Motor neuron (in vitro differentiated cells): ENCODE measurements at regions not wholly inside any gene's neighbourhood (a gene's known extent, or its start where the extent isn't known, plus 50 kb on each side); places are given as distances from the start of the nearest gene placed in this dataset.

Source experiments
- ATAC-seq, 8 experiments: fragments of 200-7000 bp; cut with Tn5 transposase; replicated peaks in 6 of 8; 2 replicates each; pipeline ENCODE4 v1.8.0; 2021; ENCODE audit warnings: mild to moderate bottlenecking in 8 of 8, moderate library complexity in 8 of 8
- H3K27ac ChIP-seq, 2 donors: fragments of 250-450 bp; sonication (Bioruptor Pico); 2 replicates each; pipeline ENCODE4 v1.9.0; 2021; ENCODE audit warnings: antibody characterized with exemption in 2 of 2, mild to moderate bottlenecking in 2 of 2, moderate library complexity in 1 of 2
- H3K4me1 ChIP-seq, 2 donors: fragments of 250-450 bp; sonication (Bioruptor Pico); replicated peaks in 1 of 2; 2 replicates each; pipeline ENCODE4 v1.6.1; 2021; ENCODE audit warnings: antibody characterized with exemption in 2 of 2, mild to moderate bottlenecking in 2 of 2, moderate library complexity in 1 of 2
- H3K4me3 ChIP-seq, 5 donors: fragments of 250-450 bp; sonication (Bioruptor Pico); 2 replicates each; pipeline ENCODE4 v1.9.0; 2021; ENCODE audit warnings: antibody characterized with exemption in 5 of 5, mild to moderate bottlenecking in 5 of 5, moderate library complexity in 4 of 5
- WGBS, 10 experiments: fragments of 450-650 bp; shearing (Covaris generic); methylation state at CpG; one replicate each; pipeline ENCODE4 v1.0.0; 2022; 5-methylcytosine and 5-hydroxymethylcytosine counted together
- in situ Hi-C, 9 experiments: fragments of 400-800 bp; cut with MboI; loops; one replicate each; pipeline ENCODE4 v1.15.0; 2021; ENCODE audit warnings: low sequenced_read_pairs in 9 of 9, low pct_unique_long_range_greater_than_20kb in 2 of 9; ENCODE audit not compliant: unreplicated experiment in 9 of 9

GRCh38 chr6:141337191-141337590 is 795.5 kb upstream of the GJE1 start:
- H3K4me3 ChIP-seq, result no peak overlapping the region
- no peak overlapping the region for H3K27ac ChIP-seq
- ATAC-seq, result no peak
- H3K4me1 ChIP-seq, result no peaks in the 10 kb centered on the region
- 44 to 100% (median 89%) methylated on average over 1 to 2 of the region's 2 CpGs for WGBS, 10 experiments
- in situ Hi-C loops, result no loop called here

- in situ Hi-C loops, result no loop called here
- Histone ChIP-seq H3K27ac (no peak overlapping the region), H3K4me3 (no peak overlapping the region), H3K4me1 (no peaks in the 10 kb centered on the region)
- WGBS, 10 experiments, result 50 to 100% (median 91%) methylated on average over 1 to 4 of the region's 4 CpGs
- peak in 3 of 8 experiments; percentile 89 to 98 (median 90) for ATAC-seq
Observed at GRCh38 chr6:141335477-141336273, 797.0 kb upstream of the GJE1 start.

- no peaks in the 10 kb centered on the region for H3K4me1 ChIP-seq
- no peak overlapping the region for H3K27ac ChIP-seq
- in situ Hi-C loops, result no loop called here
- ATAC-seq, result peak in 1 of 8 experiments; percentile 27
- H3K4me3 ChIP-seq, result no peak overlapping the region
Observed at GRCh38 chr6:141326925-141327324, 805.8 kb upstream of the GJE1 start.

- H3K4me1 ChIP-seq, result no peaks in the 10 kb centered on the region
- in situ Hi-C loops, result no loop called here
- H3K4me3 ChIP-seq, result no peak overlapping the region
- peak; percentile 98 to 100 (median 99) for ATAC-seq
- WGBS, 10 experiments, result 0 to 71% (median 55%) methylated on average over 1 to 5 of the region's 5 CpGs; no CpG with 5 or more reads in 1 of the 10 experiments
- no peak overlapping the region for H3K27ac ChIP-seq
Observed at GRCh38 chr6:141326426-141326825, 806.3 kb upstream of the GJE1 start.

- WGBS, 10 experiments, result 0 to 100% (median 91%) methylated on average over 1 to 5 of the region's 5 CpGs; no CpG with 5 or more reads in 2 of the 10 experiments
- H3K4me3 ChIP-seq, result no peak overlapping the region
- peak in 5 of 8 experiments; percentile 16 to 49 (median 21) for ATAC-seq
- no peaks in the 10 kb centered on the region for H3K4me1 ChIP-seq
- in situ Hi-C loops, result no loop called here
- no peak overlapping the region for H3K27ac ChIP-seq
Observed at GRCh38 chr6:141321493-141322347, 811.0 kb upstream of the GJE1 start.

GRCh38 chr6:141316236-141316635 is 816.5 kb upstream of the GJE1 start:
- WGBS, 10 experiments, result 86 to 100% (median 97%) methylated on average over 2 to 5 of the region's 5 CpGs; no CpG with 5 or more reads in 1 of the 10 experiments
- Histone ChIP-seq H3K4me1 (peaks cover 2 to 3% of the 10 kb centered on the region in 2 donors), H3K27ac (no peak overlapping the region), H3K4me3 (no peak overlapping the region)
- ATAC-seq, result no peak
- in situ Hi-C loops, result no loop called here

- Histone ChIP-seq H3K4me3 (no peak overlapping the region), H3K4me1 (peaks cover 2 to 3% of the 10 kb centered on the region in 2 donors), H3K27ac (no peak overlapping the region)
- WGBS, 10 experiments, result 33 to 60% (median 54%) methylated on average over 1 of the region's 1 CpG; no CpG with 5 or more reads in 6 of the 10 experiments
- ATAC-seq, result peak in 5 of 8 experiments; percentile 43 to 89 (median 72)
- in situ Hi-C loops, result no loop called here
Observed at GRCh38 chr6:141313986-141314385, 818.7 kb upstream of the GJE1 start.

GRCh38 chr6:141309295-141309694 is 823.4 kb upstream of the GJE1 start:
- ATAC-seq, result no peak
- in situ Hi-C loops, result no loop called here
- H3K4me1 ChIP-seq, result peaks cover 2 to 3% of the 10 kb centered on the region in 2 donors
- no peak overlapping the region for H3K27ac ChIP-seq
- no peak overlapping the region for H3K4me3 ChIP-seq

GRCh38 chr6:141307309-141307998 is 825.3 kb upstream of the GJE1 start:
- H3K4me1 ChIP-seq, result no peaks in the 10 kb centered on the region
- in situ Hi-C loops, result no loop called here
- WGBS, 10 experiments, result 59 to 100% (median 86%) methylated on average over 1 to 3 of the region's 3 CpGs; no CpG with 5 or more reads in 1 of the 10 experiments
- no peak overlapping the region for H3K4me3 ChIP-seq
- H3K27ac ChIP-seq, result no peak overlapping the region
- ATAC-seq, result no peak

- in situ Hi-C loops, result no loop called here
- WGBS, 10 experiments, result 82 to 100% (median 90%) methylated on average over 1 to 6 of the region's 6 CpGs
Observed at GRCh38 chr6:141303907-141304306, 828.8 kb upstream of the GJE1 start.

GRCh38 chr6:141301779-141302178 is 830.9 kb upstream of the GJE1 start:
- Histone ChIP-seq H3K4me3 (no peak overlapping the region), H3K27ac (no peak overlapping the region), H3K4me1 (no peaks in the 10 kb centered on the region)
- in situ Hi-C loops, result no loop called here
- 83 to 100% (median 100%) methylated on average over 1 of the region's 1 CpG; no CpG with 5 or more reads in 1 of the 10 experiments for WGBS, 10 experiments
- no peak for ATAC-seq

More at GRCh38 chr6:141303907-141304306, 828.8 kb upstream of the GJE1 start:
- Histone ChIP-seq H3K27ac (no peak overlapping the region), H3K4me1 (no peaks in the 10 kb centered on the region), H3K4me3 (no peak overlapping the region)
- ATAC-seq, result no peak

GRCh38 chr6:141290941-141291721 is 841.6 kb upstream of the GJE1 start:
- no peak overlapping the region for H3K27ac ChIP-seq
- ATAC-seq, result peak in 5 of 8 experiments; percentile 38 to 61 (median 57)
- in situ Hi-C loops, result no loop called here
- H3K4me1 ChIP-seq, result no peaks in the 10 kb centered on the region
- no peak overlapping the region for H3K4me3 ChIP-seq
- WGBS, 10 experiments, result 44 to 100% (median 80%) methylated on average over 1 to 3 of the region's 3 CpGs; no CpG with 5 or more reads in 3 of the 10 experiments
